GM12878 (cell line): ENCODE measurements at regions not wholly inside any gene's neighbourhood (a gene's known extent, or its start where the extent isn't known, plus 50 kb on each side); places are given as distances from the start of the nearest gene placed in this dataset.
A peak's percentile ranks its signal among the peaks of the same experiment; 100 is the strongest.

Experiments
- ATAC-seq: fragments of 200-7000 bp; cut with Tn5 transposase; 3 replicates; pipeline ENCODE4 v1.9.1; 2020; ENCODE audit warnings: mild to moderate bottlenecking, moderate library complexity
- BruUV-seq: library from RNA; stranded (reverse); fragments of 400-500 nt; replicated peaks from 2 replicates; lab custom pipeline; 2021; lab: Mats Ljungman, UMichigan
- CTCF ChIA-PET: fragments of 300-600 bp; sonication (Branson Sonifier 250); formaldehyde crosslinking; extraction: SDS; loops from one replicate; lab custom pipeline; 2021; ENCODE audit warnings: inconsistent platforms; lab: Yijun Ruan, JAX
- POLR2A ChIA-PET: fragments of 350-600 bp; formaldehyde crosslinking; extraction: SDS; loops from one replicate; lab custom pipeline; 2021; ENCODE audit warnings: inconsistent platforms; lab: Charles Lee
- RAD21 ChIA-PET: fragments of 300-600 bp; sonication (Branson Sonifier 250); formaldehyde crosslinking; loops from one replicate; lab custom pipeline; 2023; ENCODE audit warnings: antibody characterized with exemption; ENCODE audit not compliant: unreplicated experiment; lab: Charles Lee
- SMC1A ChIA-PET: fragments of 300-600 bp; sonication (Branson Sonifier 250); formaldehyde crosslinking; loops from one replicate; lab custom pipeline; 2023; ENCODE audit not compliant: unreplicated experiment, uncharacterized antibody; lab: Charles Lee
- DNase-seq: peaks from one replicate; pipeline ENCODE4 v3.0.0-alpha.2; 2011; ENCODE audit warnings: low read depth, low spot score
- FAIRE-seq: peaks from 3 replicates; lab custom pipeline; 2011; peaks lifted over from hg19 to GRCh38; lab: Jason Lieb, UNC
- H2AFZ ChIP-seq: 2 replicates; pipeline ENCODE4 v1.6.0; 2011; ENCODE audit warnings: low read depth, low read length, control low read depth; ENCODE audit not compliant: control insufficient read depth
- H3K27ac ChIP-seq: 2 replicates; pipeline ENCODE4 v1.5.1; 2011; ENCODE audit warnings: control low read depth; ENCODE audit not compliant: control insufficient read depth, insufficient read depth
- H3K27me3 ChIP-seq, 2 experiments: replicated peaks in 1 of 2; 2 replicates each; pipeline versions ENCODE4 v1.6.0 to v1.6.1; 2011; ENCODE audit warnings: low read length in 1 of 2; ENCODE audit not compliant: control insufficient read depth in 2 of 2, insufficient read depth in 2 of 2
- H3K36me3 ChIP-seq, 2 experiments: 2 replicates each; pipeline ENCODE4 v1.5.1; 2011; ENCODE audit warnings: low read length in 1 of 2; ENCODE audit not compliant: control insufficient read depth in 2 of 2, insufficient read depth in 2 of 2
- H3K4me1 ChIP-seq: 2 replicates; pipeline ENCODE4 v1.6.1; 2011; ENCODE audit warnings: mild to moderate bottlenecking, low read length, moderate library complexity, mixed read lengths; ENCODE audit not compliant: control insufficient read depth, insufficient read depth
- H3K4me2 ChIP-seq: 2 replicates; pipeline ENCODE4 v1.6.0; 2011; ENCODE audit warnings: control low read depth; ENCODE audit not compliant: control insufficient read depth, insufficient read depth
- H3K4me3 ChIP-seq: fragments of 200-600 bp; sonication (generic); 2 replicates; pipeline ENCODE4 v1.5.1; 2016
- H3K79me2 ChIP-seq: 2 replicates; pipeline ENCODE4 v1.6.0; 2011; ENCODE audit warnings: low read length; ENCODE audit not compliant: control insufficient read depth, insufficient read depth
- H3K9ac ChIP-seq: 2 replicates; pipeline ENCODE4 v1.8.0; 2011; ENCODE audit warnings: low read length, control low read depth, mixed read lengths; ENCODE audit not compliant: control insufficient read depth, insufficient read depth
- H3K9me3 ChIP-seq: replicated peaks from 3 replicates; pipeline ENCODE4 v1.5.1; 2011; ENCODE audit warnings: mild to moderate bottlenecking, low read length; ENCODE audit not compliant: control insufficient read depth, insufficient read depth
- H4K20me1 ChIP-seq: 2 replicates; pipeline ENCODE4 v1.6.0; 2011; ENCODE audit not compliant: control insufficient read depth, insufficient read depth
- BACH1 ChIP-seq: fragments of 450-650 bp; IDR thresholded peaks from 2 replicates; pipeline ENCODE4 v1.6.1; 2017; ENCODE audit warnings: mild to moderate bottlenecking, borderline replicate concordance
- IKZF1 ChIP-seq: fragments of 450-650 bp; conservative IDR thresholded peaks from 2 replicates; pipeline ENCODE4 v1.6.1; 2017; ENCODE audit warnings: antibody characterized with exemption, mild to moderate bottlenecking
- NR2C1 ChIP-seq: fragments of 450-650 bp; IDR thresholded peaks from 2 replicates; pipeline ENCODE4 v1.6.1; 2017; ENCODE audit warnings: antibody characterized with exemption, mild to moderate bottlenecking, moderate library complexity
- SPI1 ChIP-seq: IDR thresholded peaks from 2 replicates; pipeline ENCODE4 v1.6.1; 2011; ENCODE audit warnings: low read depth, mild to moderate bottlenecking, low read length, moderate library complexity, borderline replicate concordance; ENCODE audit not compliant: insufficient read depth
- TCF7 ChIP-seq: IDR thresholded peaks from 2 replicates; pipeline ENCODE4 v1.6.1; 2014; ENCODE audit warnings: antibody characterized with exemption, borderline replicate concordance
- ZBTB11 ChIP-seq: fragments of 450-650 bp; formaldehyde crosslinking; IDR thresholded peaks from 2 replicates; pipeline ENCODE4 v1.5.0; 2022; ENCODE audit warnings: mild to moderate bottlenecking, missing genetic modification characterization
- ZNF384 ChIP-seq: IDR thresholded peaks from 2 replicates; pipeline ENCODE4 v1.6.1; 2012; ENCODE audit warnings: low read depth, mild to moderate bottlenecking, low read length, improper control_type of control experiment, borderline replicate concordance
- WGBS: methylation state at CpG from one replicate; pipeline ENCODE4 v1.1.6; 2016; ENCODE audit warnings: low lambda C conversion rate; ENCODE audit not compliant: insufficient replicate concordance, insufficient coverage; ENCODE audit errors: missing lambda C conversion rate; 5-methylcytosine and 5-hydroxymethylcytosine counted together
- in situ Hi-C: fragments of 300-500 bp; cut with MboI; formaldehyde crosslinking; loops from 9 replicates; pipeline ENCODE4 v1.14.3; 2018; ENCODE audit warnings: mixed read lengths
- intact Hi-C: fragments of 100-400 bp; cut with micrococcal nuclease; formaldehyde crosslinking; loops from one replicate; pipeline ENCODE4 v1.14.2; 2022; ENCODE audit not compliant: unreplicated experiment

- Histone ChIP-seq H2AFZ (no peak overlapping the region), H3K4me2 (no peak overlapping the region), H4K20me1 (no peaks in the 10 kb centered on the region), H3K79me2 (no peaks in the 10 kb centered on the region), H3K9ac (no peak overlapping the region), H3K36me3 (no peaks in the 10 kb centered on the region), H3K27me3 (0 out of 4 replicates have a peak, but pooled peaks cover 0 to 2% of the 10 kb centered on the region in 2 experiments), H3K27ac (no peak overlapping the region), H3K4me3 (no peak overlapping the region), H3K4me1 (no peaks in the 10 kb centered on the region), H3K9me3 (no peaks in the 10 kb centered on the region)
- ChIA-PET SMC1A (interaction anchor here (1.4 kb wide), 1 partner anchor 45 kb away, joined by 5 read pairs; no protein-coding TSS in a partner anchor), POLR2A (interaction anchor here (0.7 kb wide), 1 partner anchor 45 kb away, joined by 3 read pairs; no protein-coding TSS in a partner anchor), CTCF (no interaction called here), RAD21 (no interaction called here)
- FAIRE-seq, result no peak
- TF ChIP-seq ZNF384, result peak; percentile 42; the same call in 1 of the 2 replicates
- TF ChIP-seq SPI1, result peak; percentile 67; the same call in 1 of the 2 replicates
- 0 out of 2 replicates have a peak, but pooled peaks have one; percentile 29 for TF ChIP-seq IKZF1
- TF ChIP-seq TCF7, result no peak
- DNase-seq, result no peak
- no peak for ATAC-seq
- 2% methylated on average over 10 of the region's 11 CpGs for WGBS
- in situ Hi-C loops, result no loop called here
- no TSS peak for BruUV-seq
- intact Hi-C loops, result no loop called here
Observed at GRCh38 chr4:90071289-90072235, 55.6 kb upstream of the CCSER1 start.

DNA sequence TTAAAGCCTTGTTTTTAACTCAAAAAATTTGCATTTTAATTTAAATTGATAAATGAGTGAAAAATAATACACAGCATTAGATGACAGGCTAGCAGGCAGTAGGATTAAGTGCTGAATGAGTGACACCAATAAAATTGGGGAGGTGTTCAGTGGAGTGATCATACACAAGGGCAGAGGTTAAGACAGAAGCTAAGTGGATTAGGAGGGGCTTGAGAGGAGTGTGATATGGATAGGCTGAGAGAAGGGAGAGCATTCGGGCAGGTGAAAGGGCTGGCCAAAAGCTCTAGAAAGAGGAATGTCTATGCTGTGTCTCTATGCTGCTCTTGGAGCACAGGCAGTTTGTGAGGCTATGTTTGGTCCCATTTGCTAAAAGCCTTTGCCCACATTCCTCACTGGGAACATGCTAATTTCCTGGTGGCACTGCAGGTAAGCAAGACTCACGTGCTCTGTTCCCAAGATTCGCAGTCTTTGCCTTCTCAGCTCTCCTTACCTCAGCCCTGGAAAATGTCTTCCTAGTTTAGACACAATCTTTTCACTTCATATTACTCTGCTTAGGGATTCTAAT lies 52.8 kb upstream of the CCSER1 start:
- no peak overlapping the region for H3K4me2 ChIP-seq
- DNase-seq, result no peak
- H4K20me1 ChIP-seq, result no peaks in the 10 kb centered on the region
- ATAC-seq, result no peak
- H3K27ac ChIP-seq, result no peak overlapping the region
- no peaks in the 10 kb centered on the region for H3K79me2 ChIP-seq
- no peaks in the 10 kb centered on the region for H3K9me3 ChIP-seq
- H3K4me3 ChIP-seq, result no peak overlapping the region
- H3K9ac ChIP-seq, result no peak overlapping the region
- ChIA-PET POLR2A (no interaction called here), RAD21 (no interaction called here), SMC1A (interaction anchor here (1.3 kb wide), 1 partner anchor 49 kb away, joined by 3 read pairs; no protein-coding TSS in a partner anchor), CTCF (no interaction called here)
- TF ChIP-seq NR2C1, result no peak
- TF ChIP-seq BACH1, result no peak
- no peak for TF ChIP-seq ZBTB11 (CRISPR knock-in tag)
- in situ Hi-C loops (no loop called here), intact Hi-C loops (no loop called here)
- no TSS peak for BruUV-seq
- no peaks in the 10 kb centered on the region for H3K36me3 ChIP-seq
- H3K27me3 ChIP-seq, result 0 out of 4 replicates have a peak, but pooled peaks cover 0 to 2% of the 10 kb centered on the region in 2 experiments
- H2AFZ ChIP-seq, result no peak overlapping the region; the same call in 1 of the 2 replicates
- WGBS, result 25% methylated on average over 3 of the region's 3 CpGs
- no peak for FAIRE-seq
- H3K4me1 ChIP-seq, result no peaks in the 10 kb centered on the region
